Limb (tissue), 2 donors: ENCODE measurements at regions not wholly inside any gene's neighbourhood (a gene's known extent, or its start where the extent isn't known, plus 50 kb on each side); places are given as distances from the start of the nearest gene placed in this dataset.
A peak's percentile ranks its signal among the peaks of the same experiment; 100 is the strongest.

Experiments
- DNase-seq, 2 donors: peaks; one replicate each; pipeline ENCODE4 v3.0.0-alpha.2; 2016; ENCODE audit errors: extremely low spot score in 2 of 2

GRCh38 chr4:60737858-60738257 is 462.3 kb upstream of the ADGRL3 start:
- DNase-seq, result no peak

- DNase-seq, result no peak
Measured at GRCh38 chr4:60743654-60744053, 456.5 kb upstream of the ADGRL3 start.

- DNase-seq, result no peak
Measured at GRCh38 chr4:60744767-60745166, 455.4 kb upstream of the ADGRL3 start.

- no peak for DNase-seq
Measured at GRCh38 chr4:60745800-60746571, 454.1 kb upstream of the ADGRL3 start.

GRCh38 chr4:60750962-60751361 is 449.2 kb upstream of the ADGRL3 start:
- DNase-seq, result no peak

- no peak for DNase-seq
Measured at GRCh38 chr4:60757986-60758680, 442.0 kb upstream of the ADGRL3 start.

- DNase-seq, result no peak
Measured at GRCh38 chr4:60759518-60760245, 440.4 kb upstream of the ADGRL3 start.

GRCh38 chr4:60780874-60781273 is 419.3 kb upstream of the ADGRL3 start:
- DNase-seq, result no peak

GRCh38 chr4:60790608-60791007 is 409.5 kb upstream of the ADGRL3 start:
- DNase-seq, result no peak

- DNase-seq, result no peak
Measured at GRCh38 chr4:60794372-60794771, 405.8 kb upstream of the ADGRL3 start.

- no peak for DNase-seq
Measured at GRCh38 chr4:60799214-60799613, 400.9 kb upstream of the ADGRL3 start.

GRCh38 chr4:60800701-60801100 is 399.4 kb upstream of the ADGRL3 start:
- DNase-seq, result no peak

- DNase-seq, result peak in 1 of 2 donors; percentile 13
Measured at GRCh38 chr4:60805500-60806313, 394.4 kb upstream of the ADGRL3 start.

GRCh38 chr4:60808726-60809485 is 391.2 kb upstream of the ADGRL3 start:
- DNase-seq, result peak in 1 of 2 donors; percentile 35

GRCh38 chr4:60809486-60809800 is 390.7 kb upstream of the ADGRL3 start:
- DNase-seq, result no peak

GRCh38 chr4:60812811-60813210 is 387.3 kb upstream of the ADGRL3 start:
- no peak for DNase-seq

GRCh38 chr4:60814549-60814948 is 385.6 kb upstream of the ADGRL3 start:
- DNase-seq, result no peak

GRCh38 chr4:60817609-60818008 is 382.5 kb upstream of the ADGRL3 start:
- no peak for DNase-seq

GRCh38 chr4:60822986-60823385 is 377.1 kb upstream of the ADGRL3 start:
- no peak for DNase-seq

- no peak for DNase-seq
Measured at GRCh38 chr4:60840020-60840419, 360.1 kb upstream of the ADGRL3 start.

- no peak for DNase-seq
Measured at GRCh38 chr4:60846678-60847077, 353.4 kb upstream of the ADGRL3 start.
